ENCODE measurements at regions not wholly inside any gene's neighbourhood (a gene's known extent, or its start where the extent isn't known, plus 50 kb on each side); places are given as distances from the start of the nearest gene placed in this dataset.

DNA sequence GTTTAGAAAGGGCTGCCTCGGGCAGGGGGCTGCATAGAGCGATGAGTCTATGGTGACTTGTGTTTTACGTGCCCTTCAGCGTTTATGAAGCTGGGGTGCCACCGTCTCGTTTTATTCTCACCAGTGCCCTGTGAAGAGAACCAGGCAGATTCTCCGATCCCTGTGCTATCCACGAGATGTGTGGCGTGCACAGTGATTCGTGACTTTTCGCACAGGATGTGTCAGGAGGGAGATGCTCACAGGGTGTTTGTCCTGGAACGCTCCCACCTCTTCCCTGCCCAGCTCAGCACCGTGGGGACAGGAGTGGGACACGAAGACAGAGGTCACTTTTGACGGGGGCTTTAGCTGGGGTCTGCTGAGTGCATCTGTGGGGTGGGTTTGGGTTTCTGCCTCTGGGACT, 54.9 kb upstream of the AJAP1 start:
- Histone ChIP-seq H3K4me3 (ENCODE audit: low read depth in 1 of 2, low read length in 1 of 2) (no peak overlapping the region), H3K9me3 (no peaks in the 10 kb centered on the region), H3K27ac (no peak overlapping the region), H3K36me3 (no peaks in the 10 kb centered on the region), H3K4me1 (ENCODE audit: control insufficient read depth in 1 of 2, insufficient read depth in 1 of 2, low read depth in 1 of 2, low read length in 1 of 2) (no peaks in the 10 kb centered on the region), H3K27me3 (peaks cover 23% of the 10 kb centered on the region)
- TF ChIP-seq, protein P1, sequence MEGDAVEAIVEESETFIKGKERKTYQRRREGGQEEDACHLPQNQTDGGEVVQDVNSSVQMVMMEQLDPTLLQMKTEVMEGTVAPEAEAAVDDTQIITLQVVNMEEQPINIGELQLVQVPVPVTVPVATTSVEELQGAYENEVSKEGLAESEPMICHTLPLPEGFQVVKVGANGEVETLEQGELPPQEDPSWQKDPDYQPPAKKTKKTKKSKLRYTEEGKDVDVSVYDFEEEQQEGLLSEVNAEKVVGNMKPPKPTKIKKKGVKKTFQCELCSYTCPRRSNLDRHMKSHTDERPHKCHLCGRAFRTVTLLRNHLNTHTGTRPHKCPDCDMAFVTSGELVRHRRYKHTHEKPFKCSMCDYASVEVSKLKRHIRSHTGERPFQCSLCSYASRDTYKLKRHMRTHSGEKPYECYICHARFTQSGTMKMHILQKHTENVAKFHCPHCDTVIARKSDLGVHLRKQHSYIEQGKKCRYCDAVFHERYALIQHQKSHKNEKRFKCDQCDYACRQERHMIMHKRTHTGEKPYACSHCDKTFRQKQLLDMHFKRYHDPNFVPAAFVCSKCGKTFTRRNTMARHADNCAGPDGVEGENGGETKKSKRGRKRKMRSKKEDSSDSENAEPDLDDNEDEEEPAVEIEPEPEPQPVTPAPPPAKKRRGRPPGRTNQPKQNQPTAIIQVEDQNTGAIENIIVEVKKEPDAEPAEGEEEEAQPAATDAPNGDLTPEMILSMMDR (IDR thresholded peaks at IDR 0.05): no peak

- peaks cover 23% of the 10 kb centered on the region for H3K27me3 ChIP-seq
- H3K36me3 ChIP-seq: no peaks in the 10 kb centered on the region
- no peaks in the 10 kb centered on the region for H3K4me1 ChIP-seq (ENCODE audit: control insufficient read depth in 1 of 2, insufficient read depth in 1 of 2, low read depth in 1 of 2, low read length in 1 of 2)
- no peak overlapping the region for H3K4me3 ChIP-seq (ENCODE audit: low read depth in 1 of 2, low read length in 1 of 2)
- H3K9me3 ChIP-seq: no peaks in the 10 kb centered on the region
- no peak overlapping the region for H3K27ac ChIP-seq
- TF ChIP-seq, protein P1 (IDR thresholded peaks at IDR 0.05): no peak
These were observed 54.4 kb upstream of the AJAP1 start for GRCh38 chr1:4599951-4600481.

DNA sequence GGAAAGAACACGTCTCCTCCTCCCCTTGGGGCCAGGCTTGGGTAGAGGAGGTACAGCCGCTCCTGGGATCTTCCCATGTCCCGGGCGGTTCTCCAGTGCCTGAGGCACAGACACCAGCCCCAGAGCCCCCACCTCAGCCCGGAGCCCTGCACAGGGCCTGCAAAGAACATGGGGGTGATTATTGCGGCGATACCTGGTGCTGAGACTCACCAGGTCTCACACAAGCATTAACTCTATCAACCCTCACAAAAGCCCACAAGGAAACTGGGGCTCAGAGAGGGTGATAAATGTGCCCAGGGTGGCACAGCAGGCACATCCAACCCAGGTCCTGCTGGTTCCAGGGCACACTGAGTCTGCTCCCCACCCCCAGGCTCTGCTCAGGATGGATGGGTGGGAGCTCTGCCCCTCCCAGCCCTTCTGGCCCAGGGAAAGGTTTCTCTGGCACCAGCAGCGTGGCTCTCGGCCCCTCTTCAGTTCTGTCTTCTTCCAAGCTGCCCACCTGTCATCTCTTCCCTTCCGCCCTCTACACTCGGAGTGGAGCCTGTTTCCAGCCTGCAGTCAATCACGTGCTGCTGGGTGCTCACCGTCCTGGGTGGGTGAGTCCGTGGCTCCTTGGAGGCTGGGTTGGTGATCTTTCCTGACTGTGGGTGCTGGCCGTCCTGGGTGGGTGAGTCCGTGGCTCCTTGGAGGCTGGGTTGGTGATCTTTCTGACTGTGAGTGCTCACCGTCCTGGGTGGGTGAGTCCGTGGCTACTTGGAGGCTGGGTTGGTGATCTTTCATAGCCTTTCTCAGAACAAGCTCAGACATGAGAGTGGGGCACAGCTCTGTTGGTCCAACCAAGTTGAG, 53.6 kb upstream of the AJAP1 start:
- no peaks in the 10 kb centered on the region for H3K9me3 ChIP-seq
- no peak overlapping the region for H3K4me3 ChIP-seq (ENCODE audit: low read depth in 1 of 2, low read length in 1 of 2)
- H3K36me3 ChIP-seq: no peaks in the 10 kb centered on the region
- no peaks in the 10 kb centered on the region for H3K4me1 ChIP-seq (ENCODE audit: control insufficient read depth in 1 of 2, insufficient read depth in 1 of 2, low read depth in 1 of 2, low read length in 1 of 2)
- TF ChIP-seq, protein P1 (IDR thresholded peaks at IDR 0.05): no peak
- H3K27ac ChIP-seq: no peak overlapping the region
- H3K27me3 ChIP-seq: peaks cover 23% of the 10 kb centered on the region

- no peaks in the 10 kb centered on the region for H3K4me1 ChIP-seq (ENCODE audit: control insufficient read depth in 1 of 2, insufficient read depth in 1 of 2, low read depth in 1 of 2, low read length in 1 of 2)
- TF ChIP-seq, protein P1 (IDR thresholded peaks at IDR 0.05): no peak
- H3K27me3 ChIP-seq: peaks cover 23% of the 10 kb centered on the region
- no peaks in the 10 kb centered on the region for H3K9me3 ChIP-seq
- no peak overlapping the region for H3K4me3 ChIP-seq (ENCODE audit: low read depth in 1 of 2, low read length in 1 of 2)
- H3K27ac ChIP-seq: no peak overlapping the region
- no peaks in the 10 kb centered on the region for H3K36me3 ChIP-seq
These were observed 52.5 kb upstream of the AJAP1 start for GRCh38 chr1:4601941-4602340.

DNA sequence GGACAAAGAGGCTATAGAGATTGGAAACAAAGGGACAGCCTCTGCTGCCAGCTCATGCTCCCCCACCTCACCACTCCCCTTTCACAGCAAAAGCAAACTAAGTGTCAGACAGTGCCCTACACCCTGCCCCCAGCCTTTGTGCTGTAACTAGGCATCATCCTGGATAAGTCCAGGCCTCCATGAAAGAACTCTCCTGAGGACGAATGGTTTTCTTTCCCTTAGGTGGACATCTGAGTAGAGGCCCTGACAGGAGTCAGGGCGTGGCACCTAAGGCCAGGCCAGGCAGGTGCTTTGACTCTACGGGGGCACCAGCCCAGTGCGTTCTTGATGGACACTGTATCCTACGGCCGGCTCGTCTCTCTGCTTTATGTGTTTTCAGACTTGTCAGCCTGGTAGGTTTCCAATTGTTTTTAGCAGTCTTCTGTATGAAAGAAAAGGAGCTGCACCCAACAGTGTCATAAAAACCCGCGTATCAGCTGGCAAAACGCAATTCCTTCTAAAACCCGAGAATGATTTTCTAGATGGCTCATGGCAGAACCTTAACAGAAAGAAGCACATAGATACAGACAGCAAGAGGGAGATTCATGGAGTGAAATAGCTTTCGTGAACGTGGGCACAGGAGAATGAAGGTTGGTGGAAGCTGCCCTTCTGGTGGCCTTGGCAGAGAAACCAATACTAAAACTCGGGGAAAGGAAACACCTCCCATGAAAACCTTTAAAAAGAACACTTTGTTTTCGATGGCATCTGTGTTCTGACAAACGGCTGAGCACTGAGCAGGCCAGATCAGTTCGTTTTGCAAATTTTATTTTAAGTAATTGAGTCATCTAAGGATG, 51.7 kb upstream of the AJAP1 start:
- TF ChIP-seq, protein P1 (IDR thresholded peaks at IDR 0.05): no peak
- Histone ChIP-seq H3K4me1 (ENCODE audit: control insufficient read depth in 1 of 2, insufficient read depth in 1 of 2, low read depth in 1 of 2, low read length in 1 of 2) (no peaks in the 10 kb centered on the region), H3K9me3 (no peaks in the 10 kb centered on the region), H3K27ac (no peak overlapping the region), H3K4me3 (ENCODE audit: low read depth in 1 of 2, low read length in 1 of 2) (no peak overlapping the region), H3K36me3 (no peaks in the 10 kb centered on the region), H3K27me3 (peaks cover 23% of the 10 kb centered on the region)

All from neutrophil (primary cell).